ENCODE measurements at regions not wholly inside any gene's neighbourhood (a gene's known extent, or its start where the extent isn't known, plus 50 kb on each side); places are given as distances from the start of the nearest gene placed in this dataset.

GRCh38 chr4:83996254-83996653 lies 460.3 kb downstream of the GPAT3 start:
- Histone ChIP-seq H3K36me3 (no peaks in the 10 kb centered on the region), H3K9me3 (no peaks in the 10 kb centered on the region), H3K4me1 (no peaks in the 10 kb centered on the region), H3K4me3 (replicated peaks in 1 of 3) (no peak overlapping the region), H3K27ac (no peak overlapping the region), H3K27me3 (no peaks in the 10 kb centered on the region)
- WGBS, 2 donors = 45 to 46% methylated on average over 3 of the region's 3 CpGs
- TF ChIP-seq POLR2A (IDR thresholded peaks at IDR 0.05) (no peak), CTCF (IDR thresholded peaks at IDR 0.05) (no peak)
- DNase-seq = no peak
- intact Hi-C loops (cut with DNase I) = no loop called here

- H3K27ac ChIP-seq = no peak overlapping the region
- no peaks in the 10 kb centered on the region for H3K9me3 ChIP-seq
- no peaks in the 10 kb centered on the region for H3K4me1 ChIP-seq
- H3K4me3 ChIP-seq (replicated peaks in 1 of 3) = no peak overlapping the region
- 64 to 67% methylated on average over 7 of the region's 7 CpGs for WGBS, 2 donors
- TF ChIP-seq POLR2A (IDR thresholded peaks at IDR 0.05) = no peak
- TF ChIP-seq CTCF (IDR thresholded peaks at IDR 0.05) = no peak
- H3K27me3 ChIP-seq = no peaks in the 10 kb centered on the region
- intact Hi-C loops (cut with DNase I) = no loop called here
- no peak for DNase-seq
- no peaks in the 10 kb centered on the region for H3K36me3 ChIP-seq
These were observed 457.9 kb downstream of the GPAT3 start for GRCh38 chr4:83993774-83994173.

- no peak for TF ChIP-seq POLR2A (IDR thresholded peaks at IDR 0.05)
- no peak for TF ChIP-seq CTCF (IDR thresholded peaks at IDR 0.05)
- Histone ChIP-seq H3K4me1 (no peaks in the 10 kb centered on the region), H3K27me3 (no peaks in the 10 kb centered on the region), H3K9me3 (no peaks in the 10 kb centered on the region), H3K4me3 (replicated peaks in 1 of 3) (no peak overlapping the region), H3K27ac (no peak overlapping the region), H3K36me3 (no peaks in the 10 kb centered on the region)
- WGBS, 2 donors = 61 to 68% methylated on average over 7 of the region's 7 CpGs
- no peak for DNase-seq
- intact Hi-C loops (cut with DNase I) = no loop called here
These were observed 453.9 kb downstream of the GPAT3 start for GRCh38 chr4:83989835-83990234.

GRCh38 chr4:83981156-83981555 lies 445.2 kb downstream of the GPAT3 start:
- WGBS, 2 donors = 94 to 97% methylated on average over 4 of the region's 4 CpGs
- Histone ChIP-seq H3K27ac (no peak overlapping the region), H3K27me3 (no peaks in the 10 kb centered on the region), H3K4me3 (replicated peaks in 1 of 3) (no peak overlapping the region), H3K9me3 (no peaks in the 10 kb centered on the region), H3K4me1 (no peaks in the 10 kb centered on the region), H3K36me3 (no peaks in the 10 kb centered on the region)
- DNase-seq = no peak
- TF ChIP-seq POLR2A (IDR thresholded peaks at IDR 0.05) = no peak
- intact Hi-C loops (cut with DNase I) = no loop called here

- Histone ChIP-seq H3K36me3 (no peaks in the 10 kb centered on the region), H3K4me3 (replicated peaks in 1 of 3) (no peak overlapping the region), H3K27ac (no peak overlapping the region), H3K27me3 (no peaks in the 10 kb centered on the region), H3K4me1 (no peaks in the 10 kb centered on the region), H3K9me3 (no peaks in the 10 kb centered on the region)
- intact Hi-C loops (cut with DNase I) = no loop called here
- DNase-seq = no peak
- WGBS, 2 donors = 92% methylated on average over 3 of the region's 3 CpGs
- TF ChIP-seq POLR2A (IDR thresholded peaks at IDR 0.05) = no peak
- TF ChIP-seq CTCF (IDR thresholded peaks at IDR 0.05) = no peak
These were observed 443.9 kb downstream of the GPAT3 start for GRCh38 chr4:83979773-83980172.
